ENCODE measurements at regions not wholly inside any gene's neighbourhood (a gene's known extent, or its start where the extent isn't known, plus 50 kb on each side); places are given as distances from the start of the nearest gene placed in this dataset.
A peak's percentile ranks its signal among the peaks of the same experiment; 100 is the strongest.
"Not testable (repeated sequence)": the region's sequence is repeated elsewhere in the genome, so short reads cannot be mapped to it uniquely, and the experiment has no call there.

GRCh38 chr1:98126740-98127139 lies 205.9 kb upstream of the DPYD start:
- no peak for DNase-seq (ENCODE audit: low read depth, low spot score)

DNA sequence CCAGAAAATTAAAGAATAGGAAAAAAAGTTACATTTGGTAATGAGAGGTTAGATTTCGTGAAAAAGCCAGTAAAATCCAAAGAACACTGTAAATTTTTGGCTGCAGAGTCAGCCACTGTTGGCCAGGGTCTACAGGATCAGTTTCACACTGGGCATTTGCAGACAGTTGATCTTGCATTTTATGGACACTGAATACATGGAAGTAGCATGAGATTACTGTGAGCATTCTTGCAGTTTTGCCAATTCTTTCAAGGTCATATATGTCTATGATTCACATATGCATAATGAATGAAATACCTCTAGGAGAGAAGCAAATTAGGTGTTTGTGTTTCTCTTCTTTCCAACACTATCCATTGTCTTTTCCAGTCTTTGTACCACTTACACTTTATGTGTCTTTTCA lies 200.8 kb upstream of the DPYD start:
- no peak for DNase-seq (ENCODE audit: low read depth, low spot score)

- DNase-seq (ENCODE audit: low read depth, low spot score): peak; percentile 17
Measured at GRCh38 chr1:98119796-98120195, 199.0 kb upstream of the DPYD start.

DNA sequence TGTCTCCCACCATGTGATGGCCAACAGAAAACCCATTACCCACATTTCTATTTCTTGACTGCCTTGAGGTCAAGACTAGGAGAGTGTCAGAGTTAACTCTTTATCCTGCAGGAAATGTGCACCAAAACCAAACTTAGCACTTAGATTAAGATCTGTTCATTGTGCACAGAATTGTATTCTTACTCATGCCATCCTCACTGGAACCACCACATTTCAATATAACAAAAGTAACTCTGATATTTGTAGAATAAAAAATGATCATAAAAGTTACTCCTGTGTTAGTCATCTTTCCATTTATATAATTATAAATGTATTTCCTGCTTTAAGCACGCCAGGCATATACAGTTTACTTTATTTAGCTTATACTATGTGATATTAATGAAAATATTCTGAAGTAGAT lies 193.0 kb upstream of the DPYD start:
- no peak for DNase-seq (ENCODE audit: low read depth, low spot score)

DNA sequence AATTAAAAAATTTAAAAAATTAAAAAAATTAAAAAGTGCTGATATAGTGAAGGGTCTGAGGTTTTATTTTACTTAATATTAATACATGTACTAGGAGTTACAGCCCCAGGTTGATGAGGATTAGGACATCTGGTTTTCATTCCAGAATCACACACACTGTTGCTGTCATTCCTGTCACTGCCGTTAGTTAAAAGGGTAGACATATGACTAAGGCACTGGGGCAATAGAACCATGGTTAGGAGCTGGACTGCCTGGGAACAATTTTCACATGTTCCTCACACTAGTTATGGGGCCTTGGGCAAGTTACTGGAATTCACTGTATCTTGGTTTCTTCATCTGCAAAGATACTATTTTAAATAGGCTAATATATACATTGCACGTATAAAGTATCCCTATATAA lies 191.8 kb upstream of the DPYD start:
- no peak for DNase-seq (ENCODE audit: low read depth, low spot score)

GRCh38 chr1:98110674-98111073 lies 189.8 kb upstream of the DPYD start:
- DNase-seq (ENCODE audit: low read depth, low spot score): no peak

GRCh38 chr1:98108378-98108777 lies 187.5 kb upstream of the DPYD start:
- DNase-seq (ENCODE audit: low read depth, low spot score): not testable (repeated sequence)

DNA sequence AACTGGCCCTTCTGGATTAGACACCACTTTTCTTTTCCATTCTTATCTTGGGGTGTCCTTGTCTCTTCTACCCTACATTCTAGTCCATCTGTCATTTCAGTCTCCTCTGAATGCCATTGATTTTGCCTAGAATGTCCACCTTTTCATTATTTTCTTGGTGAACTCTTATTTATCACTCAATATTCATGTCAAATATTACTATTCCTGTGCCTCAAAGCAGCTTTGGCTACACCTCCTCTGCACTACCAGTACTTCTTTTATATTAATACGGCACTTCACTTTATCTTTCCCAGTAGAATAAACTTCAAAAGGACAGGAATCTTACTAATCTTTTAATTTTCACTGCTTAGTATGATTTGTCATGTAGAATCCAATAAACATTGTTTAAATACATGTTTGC lies 186.4 kb upstream of the DPYD start:
- no peak for DNase-seq (ENCODE audit: low read depth, low spot score)

GRCh38 chr1:98104289-98104688 lies 183.5 kb upstream of the DPYD start:
- DNase-seq (ENCODE audit: low read depth, low spot score): no peak

GRCh38 chr1:98103617-98104285 lies 182.9 kb upstream of the DPYD start:
- DNase-seq (ENCODE audit: low read depth, low spot score): no peak

DNA sequence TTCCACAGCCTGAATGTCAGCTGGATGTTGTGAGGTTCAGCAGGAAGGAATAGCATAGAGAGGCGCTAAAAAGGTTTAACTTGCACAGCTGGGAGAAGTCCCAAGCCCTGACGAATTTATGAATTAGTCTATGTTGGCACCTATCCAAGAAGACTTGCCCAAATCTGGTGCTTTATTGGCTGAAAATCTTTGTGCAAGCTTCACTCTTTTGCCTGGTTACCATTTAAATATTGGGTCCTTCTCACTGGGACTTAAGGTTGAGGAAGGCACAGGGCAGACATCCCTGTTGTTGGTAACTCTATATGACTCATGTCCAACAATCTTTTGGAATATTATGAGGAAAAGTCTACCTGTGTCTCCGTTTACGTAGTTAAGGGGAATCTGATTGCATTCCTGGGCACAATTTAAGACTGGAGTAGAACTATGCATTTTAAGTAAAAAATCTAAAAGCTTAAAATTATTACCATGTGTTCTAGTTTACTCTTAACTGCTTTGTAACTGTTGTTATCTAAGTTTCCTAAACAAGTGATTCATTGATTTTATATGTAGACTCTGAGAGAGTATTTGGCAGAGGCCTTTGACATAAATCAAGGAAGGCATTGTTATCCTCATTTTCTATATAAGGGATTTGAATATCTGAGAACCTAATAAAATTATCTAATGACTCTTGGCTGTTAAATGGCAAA lies 181.7 kb upstream of the DPYD start:
- DNase-seq (ENCODE audit: low read depth, low spot score): no peak

DNA sequence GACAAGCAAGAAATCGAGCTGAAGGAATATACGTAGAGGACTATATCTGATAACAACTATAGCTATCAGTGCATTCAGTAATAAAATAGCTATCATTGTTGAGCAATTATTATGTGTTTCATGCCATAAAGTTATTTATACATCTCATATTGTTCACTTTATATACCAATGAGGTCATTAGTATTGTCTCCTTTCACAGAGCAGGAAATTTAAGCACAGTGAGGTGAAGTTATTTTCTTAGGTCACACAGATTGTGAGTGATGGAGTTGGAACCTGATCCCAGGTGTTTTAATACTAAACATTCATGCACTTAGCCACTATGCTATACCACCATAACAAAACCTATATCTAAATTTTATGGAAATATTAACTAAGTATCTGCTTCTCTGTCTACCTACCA lies 180.5 kb upstream of the DPYD start:
- no peak for DNase-seq (ENCODE audit: low read depth, low spot score)

- DNase-seq (ENCODE audit: low read depth, low spot score): no peak
Measured at GRCh38 chr1:98099501-98099900, 178.7 kb upstream of the DPYD start.

DNA sequence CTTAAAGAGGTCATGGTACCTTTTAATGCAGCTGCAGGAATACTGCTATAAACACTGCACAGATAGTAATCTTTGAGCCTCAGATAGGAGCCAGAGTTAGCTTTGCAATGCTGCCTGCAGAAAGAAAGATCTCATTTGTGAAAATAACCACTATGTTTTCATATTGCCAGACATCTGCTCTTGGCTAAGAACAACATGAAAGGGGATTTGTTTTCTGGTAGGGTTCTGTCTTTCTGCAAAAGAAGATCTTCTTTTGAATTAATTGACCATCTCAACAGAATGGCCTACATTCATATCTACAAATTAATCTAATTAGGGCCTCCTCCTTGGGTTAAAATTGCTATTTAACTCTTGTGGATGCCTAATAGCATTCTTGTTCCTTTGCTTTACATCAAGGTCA lies 177.6 kb upstream of the DPYD start:
- DNase-seq (ENCODE audit: low read depth, low spot score): no peak

- no peak for DNase-seq (ENCODE audit: low read depth, low spot score)
Measured at GRCh38 chr1:98090351-98090750, 169.5 kb upstream of the DPYD start.

DNA sequence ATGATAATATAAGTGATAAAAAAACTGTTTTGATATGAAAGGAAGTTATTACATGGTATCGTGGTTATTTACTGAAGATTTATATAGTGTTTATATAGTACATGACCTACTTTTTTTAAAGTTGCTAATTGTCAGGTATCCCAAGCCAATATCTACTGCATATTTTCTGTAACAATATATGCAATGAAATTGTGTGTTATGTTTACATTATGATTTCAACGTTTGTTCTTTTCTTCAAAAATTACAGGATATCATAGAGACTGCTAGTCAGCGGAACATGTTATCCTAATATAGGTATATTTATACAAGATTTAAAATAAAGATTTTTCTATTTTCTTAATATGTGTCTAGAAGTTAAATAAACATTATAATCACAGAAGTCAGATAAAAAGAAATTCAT lies 167.5 kb upstream of the DPYD start:
- no peak for DNase-seq (ENCODE audit: low read depth, low spot score)

GRCh38 chr1:98086796-98087441 lies 166.1 kb upstream of the DPYD start:
- peak; percentile 15 for DNase-seq (ENCODE audit: low read depth, low spot score)

DNA sequence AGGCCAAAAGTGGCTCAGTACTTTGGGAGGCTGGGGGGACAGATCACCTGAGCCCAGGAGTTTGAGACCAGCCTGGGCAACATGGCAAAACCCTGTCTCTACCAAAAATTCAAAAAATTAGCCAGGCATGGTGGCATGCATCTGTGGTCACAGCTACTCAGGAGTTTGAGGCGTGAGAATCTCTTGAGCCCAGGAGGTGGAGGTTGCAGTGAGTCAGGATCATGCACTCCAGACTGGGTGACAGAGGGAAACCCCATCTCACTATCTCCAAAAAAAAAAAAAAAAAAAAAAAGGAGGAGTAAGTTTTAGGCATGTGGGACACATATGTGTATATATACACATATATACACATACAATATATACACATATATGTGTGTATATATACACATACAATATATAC lies 165.3 kb upstream of the DPYD start:
- no peak for DNase-seq (ENCODE audit: low read depth, low spot score)

- DNase-seq (ENCODE audit: low read depth, low spot score): no peak
Measured at GRCh38 chr1:98084188-98084587, 163.4 kb upstream of the DPYD start.

DNA sequence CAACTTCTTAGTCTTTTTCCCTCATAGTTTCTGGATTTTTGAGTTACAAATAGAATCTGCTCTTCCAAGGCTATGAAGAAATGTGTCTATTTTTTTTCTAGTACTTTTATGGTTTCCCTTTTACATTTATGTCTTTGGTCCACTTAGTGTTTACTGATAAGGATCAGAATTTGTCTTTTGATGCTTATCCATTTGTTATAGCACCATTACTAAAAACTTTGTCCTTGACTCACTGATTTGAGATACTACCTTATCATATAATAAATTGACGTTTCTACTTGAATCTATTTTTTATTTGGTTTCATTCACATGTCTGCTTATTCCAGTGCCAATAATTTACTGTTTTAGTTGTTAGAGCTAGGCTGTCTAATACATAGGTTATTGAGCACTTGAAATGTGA lies 161.1 kb upstream of the DPYD start:
- no peak for DNase-seq (ENCODE audit: low read depth, low spot score)

GRCh38 chr1:98078596-98078995 lies 157.8 kb upstream of the DPYD start:
- DNase-seq (ENCODE audit: low read depth, low spot score): no peak

DNA sequence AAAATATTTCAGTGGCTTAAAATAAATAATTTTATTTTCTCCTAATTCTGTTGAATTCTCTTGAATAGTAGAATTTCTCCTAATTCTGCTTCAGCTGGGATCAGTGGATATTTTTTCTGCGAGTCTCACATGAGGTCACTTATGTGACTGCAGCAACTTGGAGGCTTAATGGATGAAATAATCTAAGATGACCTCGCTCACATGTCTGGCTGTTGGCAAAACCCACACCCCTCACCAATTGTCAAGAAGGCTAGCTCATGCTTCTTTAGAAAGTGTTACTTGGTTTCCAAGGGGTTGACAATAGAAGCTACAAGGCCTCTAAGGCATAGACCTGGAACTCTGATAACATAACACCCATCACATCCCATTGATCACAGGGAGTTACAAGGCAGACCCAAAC lies 156.9 kb upstream of the DPYD start:
- no peak for DNase-seq (ENCODE audit: low read depth, low spot score)

GRCh38 chr1:98075626-98076025 lies 154.8 kb upstream of the DPYD start:
- DNase-seq (ENCODE audit: low read depth, low spot score): no peak
